ENCODE measurements at regions not wholly inside any gene's neighbourhood (a gene's known extent, or its start where the extent isn't known, plus 50 kb on each side); places are given as distances from the start of the nearest gene placed in this dataset.

DNA sequence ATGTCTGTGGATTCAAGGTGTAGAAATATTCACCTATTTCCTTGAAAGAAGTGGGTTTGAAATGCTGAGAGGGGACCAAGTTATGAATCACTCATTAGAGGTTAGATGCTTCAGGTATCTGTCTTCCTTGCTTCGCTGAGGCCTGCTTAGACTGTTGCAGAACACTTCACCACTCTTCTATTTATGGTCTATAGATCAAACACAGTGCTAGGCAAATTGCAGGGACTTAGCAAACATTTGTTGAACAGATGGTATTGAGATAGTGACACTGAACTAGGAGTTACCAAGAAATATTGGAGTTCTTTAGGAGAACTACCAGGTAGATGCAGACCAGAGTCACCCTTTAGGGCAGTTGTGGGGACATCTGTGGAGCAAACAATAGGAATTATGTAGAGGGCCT is 123.8 kb downstream of the RFPL4B start:
- no peaks in the 10 kb centered on the region for H3K79me2 ChIP-seq (ENCODE audit: insufficient read depth, low read length)
- FAIRE-seq (no peak), DNase-seq (ENCODE audit: low read depth) (no peak)
- TF ChIP-seq EZH2 (IDR thresholded peaks at IDR 0.05; ENCODE audit: insufficient read depth, low read length), result no peak
- TF ChIP-seq, protein P1, sequence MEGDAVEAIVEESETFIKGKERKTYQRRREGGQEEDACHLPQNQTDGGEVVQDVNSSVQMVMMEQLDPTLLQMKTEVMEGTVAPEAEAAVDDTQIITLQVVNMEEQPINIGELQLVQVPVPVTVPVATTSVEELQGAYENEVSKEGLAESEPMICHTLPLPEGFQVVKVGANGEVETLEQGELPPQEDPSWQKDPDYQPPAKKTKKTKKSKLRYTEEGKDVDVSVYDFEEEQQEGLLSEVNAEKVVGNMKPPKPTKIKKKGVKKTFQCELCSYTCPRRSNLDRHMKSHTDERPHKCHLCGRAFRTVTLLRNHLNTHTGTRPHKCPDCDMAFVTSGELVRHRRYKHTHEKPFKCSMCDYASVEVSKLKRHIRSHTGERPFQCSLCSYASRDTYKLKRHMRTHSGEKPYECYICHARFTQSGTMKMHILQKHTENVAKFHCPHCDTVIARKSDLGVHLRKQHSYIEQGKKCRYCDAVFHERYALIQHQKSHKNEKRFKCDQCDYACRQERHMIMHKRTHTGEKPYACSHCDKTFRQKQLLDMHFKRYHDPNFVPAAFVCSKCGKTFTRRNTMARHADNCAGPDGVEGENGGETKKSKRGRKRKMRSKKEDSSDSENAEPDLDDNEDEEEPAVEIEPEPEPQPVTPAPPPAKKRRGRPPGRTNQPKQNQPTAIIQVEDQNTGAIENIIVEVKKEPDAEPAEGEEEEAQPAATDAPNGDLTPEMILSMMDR (IDR thresholded peaks at IDR 0.05; ENCODE audit: insufficient read depth, low read depth, low read length), result no peak
- no peak overlapping the region for H3K9ac ChIP-seq (ENCODE audit: low read length)
- H3K9me3 ChIP-seq (ENCODE audit: insufficient read depth, low read depth, low read length), result no peaks in the 10 kb centered on the region
- no peaks in the 10 kb centered on the region for H3K27me3 ChIP-seq (ENCODE audit: insufficient read depth, low read length)
- no peak overlapping the region for H3K4me2 ChIP-seq (ENCODE audit: low read length)
- H3K4me3 ChIP-seq (ENCODE audit: insufficient read depth, low read depth, low read length), result no peak overlapping the region
- no peak overlapping the region for H2AFZ ChIP-seq (ENCODE audit: low read depth, low read length)
- no peaks in the 10 kb centered on the region for H4K20me1 ChIP-seq (ENCODE audit: insufficient read depth, low read length)
- H3K4me3 Mint-ChIP-seq (ENCODE audit: unreplicated experiment), result no peak overlapping the region
- no peak overlapping the region for H3K27ac ChIP-seq (ENCODE audit: low read depth, low read length)
- peaks cover 28% of the 10 kb centered on the region for H3K4me1 Mint-ChIP-seq (ENCODE audit: low read depth, unreplicated experiment)
- no peaks in the 10 kb centered on the region for H3K27me3 Mint-ChIP-seq (ENCODE audit: low read depth, unreplicated experiment)
- H3K27ac Mint-ChIP-seq (ENCODE audit: unreplicated experiment), result no peak overlapping the region
- H3K9me3 Mint-ChIP-seq (ENCODE audit: unreplicated experiment), result peaks cover 4% of the 10 kb centered on the region
- no peaks in the 10 kb centered on the region for H3K36me3 Mint-ChIP-seq (ENCODE audit: low read depth, unreplicated experiment)
- H3K36me3 ChIP-seq (ENCODE audit: insufficient read depth, low read length), result no peaks in the 10 kb centered on the region
- peaks cover 8% of the 10 kb centered on the region for H3K4me1 ChIP-seq (ENCODE audit: insufficient read depth, low read length)

DNA sequence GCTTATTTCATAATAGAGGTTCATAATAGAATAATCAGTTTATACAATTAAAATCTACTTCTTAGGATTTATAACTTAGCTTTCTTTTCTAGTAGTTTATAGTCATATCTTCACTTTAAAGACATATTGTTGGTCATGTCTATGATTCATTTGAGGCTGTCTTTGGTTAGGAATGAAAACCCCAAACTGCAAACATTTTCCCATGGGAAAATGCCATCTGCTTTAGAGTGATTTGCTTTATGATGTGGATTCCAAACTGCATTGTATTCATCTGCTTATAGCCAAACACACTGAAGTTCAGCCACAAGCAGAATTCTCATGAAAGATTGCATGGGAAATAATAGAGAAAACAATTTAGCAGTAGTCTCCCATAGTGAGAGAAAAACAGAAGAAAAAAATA is 128.0 kb downstream of the RFPL4B start:
- H3K36me3 Mint-ChIP-seq (ENCODE audit: low read depth, unreplicated experiment), result no peaks in the 10 kb centered on the region
- peak overlapping the region; percentile 97 for H3K27ac Mint-ChIP-seq (ENCODE audit: unreplicated experiment)
- H3K27me3 Mint-ChIP-seq (ENCODE audit: low read depth, unreplicated experiment), result no peaks in the 10 kb centered on the region
- FAIRE-seq (no peak), DNase-seq (ENCODE audit: low read depth) (peak; percentile 69)
- Histone ChIP-seq H4K20me1 (ENCODE audit: insufficient read depth, low read length) (no peaks in the 10 kb centered on the region), H3K4me3 (ENCODE audit: insufficient read depth, low read depth, low read length) (no peak overlapping the region), H3K4me1 (ENCODE audit: insufficient read depth, low read length) (no peaks in the 10 kb centered on the region), H3K36me3 (ENCODE audit: insufficient read depth, low read length) (no peaks in the 10 kb centered on the region), H3K9ac (ENCODE audit: low read length) (no peak overlapping the region), H3K9me3 (ENCODE audit: insufficient read depth, low read depth, low read length) (no peaks in the 10 kb centered on the region), H3K27me3 (ENCODE audit: insufficient read depth, low read length) (no peaks in the 10 kb centered on the region), H3K4me2 (ENCODE audit: low read length) (no peak overlapping the region), H2AFZ (ENCODE audit: low read depth, low read length) (no peak overlapping the region), H3K79me2 (ENCODE audit: insufficient read depth, low read length) (no peaks in the 10 kb centered on the region), H3K27ac (ENCODE audit: low read depth, low read length) (no peak overlapping the region)
- H3K9me3 Mint-ChIP-seq (ENCODE audit: unreplicated experiment), result no peaks in the 10 kb centered on the region
- peak overlapping the region; percentile 47 for H3K4me3 Mint-ChIP-seq (ENCODE audit: unreplicated experiment)
- TF ChIP-seq, protein P1 (IDR thresholded peaks at IDR 0.05; ENCODE audit: insufficient read depth, low read depth, low read length), result no peak
- no peak for TF ChIP-seq EZH2 (IDR thresholded peaks at IDR 0.05; ENCODE audit: insufficient read depth, low read length)
- H3K4me1 Mint-ChIP-seq (ENCODE audit: low read depth, unreplicated experiment), result peaks cover 15% of the 10 kb centered on the region

DNA sequence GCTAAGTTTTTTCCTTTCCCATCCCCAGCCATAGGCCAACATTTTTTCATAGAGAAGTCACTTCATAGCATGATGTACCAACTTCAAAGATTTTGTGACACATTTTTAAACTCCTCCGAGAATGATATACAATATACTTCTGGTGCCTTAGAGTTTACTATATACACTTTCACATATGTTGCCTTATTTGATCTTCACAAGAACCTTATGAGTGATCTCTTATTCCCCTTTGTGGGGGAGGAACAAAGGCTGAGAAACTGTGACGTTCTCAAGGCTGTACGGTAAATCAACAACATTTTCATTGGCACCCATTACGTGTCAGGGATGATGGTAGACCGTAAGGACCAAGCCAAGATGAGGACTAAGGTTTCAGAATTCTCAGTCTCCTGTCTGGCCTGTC is 130.0 kb downstream of the RFPL4B start:
- Histone ChIP-seq H3K79me2 (ENCODE audit: insufficient read depth, low read length) (no peaks in the 10 kb centered on the region), H3K36me3 (ENCODE audit: insufficient read depth, low read length) (no peaks in the 10 kb centered on the region), H3K9me3 (ENCODE audit: insufficient read depth, low read depth, low read length) (no peaks in the 10 kb centered on the region), H3K9ac (ENCODE audit: low read length) (no peak overlapping the region), H3K27me3 (ENCODE audit: insufficient read depth, low read length) (no peaks in the 10 kb centered on the region), H3K4me2 (ENCODE audit: low read length) (no peak overlapping the region), H3K27ac (ENCODE audit: low read depth, low read length) (no peak overlapping the region), H2AFZ (ENCODE audit: low read depth, low read length) (no peak overlapping the region), H3K4me1 (ENCODE audit: insufficient read depth, low read length) (no peaks in the 10 kb centered on the region), H3K4me3 (ENCODE audit: insufficient read depth, low read depth, low read length) (no peak overlapping the region), H4K20me1 (ENCODE audit: insufficient read depth, low read length) (no peaks in the 10 kb centered on the region)
- Mint-ChIP-seq H3K27me3 (ENCODE audit: low read depth, unreplicated experiment) (no peaks in the 10 kb centered on the region), H3K27ac (ENCODE audit: unreplicated experiment) (peak overlapping the region; percentile 22), H3K9me3 (ENCODE audit: unreplicated experiment) (peaks cover 2% of the 10 kb centered on the region), H3K36me3 (ENCODE audit: low read depth, unreplicated experiment) (no peaks in the 10 kb centered on the region), H3K4me3 (ENCODE audit: unreplicated experiment) (no peak overlapping the region), H3K4me1 (ENCODE audit: low read depth, unreplicated experiment) (peaks cover 13% of the 10 kb centered on the region)
- FAIRE-seq (peak; percentile 26), DNase-seq (ENCODE audit: low read depth) (no peak)
- no peak for TF ChIP-seq EZH2 (IDR thresholded peaks at IDR 0.05; ENCODE audit: insufficient read depth, low read length)
- TF ChIP-seq, protein P1 (IDR thresholded peaks at IDR 0.05; ENCODE audit: insufficient read depth, low read depth, low read length), result no peak
